Breast epithelium (tissue), 4 donors: ENCODE measurements at regions not wholly inside any gene's neighbourhood (a gene's known extent, or its start where the extent isn't known, plus 50 kb on each side); places are given as distances from the start of the nearest gene placed in this dataset.

Experiments used
- DNase-seq, 2 donors: peaks; one replicate each; pipeline ENCODE4 v3.0.0-alpha.2; 2019; ENCODE audit warnings: low spot score in 2 of 2
- H3K27ac ChIP-seq, 2 donors: fragments of 200-600 bp; sonication (generic) in 1 of 2; one replicate each; pipeline ENCODE4 v1.5.1; 2016 to 2019; ENCODE audit warnings: mild to moderate bottlenecking in 1 of 2
- H3K27me3 ChIP-seq, 2 donors: fragments of 200-600 bp; sonication (generic) in 1 of 2; one replicate each; pipeline versions ENCODE4 v1.5.1 to v1.6.0; 2017 to 2019; ENCODE audit warnings: control low read depth in 1 of 2, mild to moderate bottlenecking in 1 of 2
- H3K36me3 ChIP-seq: fragments of 200-600 bp; one replicate; pipeline ENCODE4 v1.5.1; 2019
- H3K4me1 ChIP-seq, 2 donors: fragments of 200-600 bp; sonication (generic); one replicate each; pipeline ENCODE4 v1.5.1; 2016 to 2019; ENCODE audit warnings: control low read depth in 1 of 2
- H3K4me3 ChIP-seq, 3 donors: fragments of 200-600 bp; sonication (generic); 1 replicate in 2 of 3; 2 replicates in 1 of 3; pipeline ENCODE4 v1.5.1; 2016 to 2019; ENCODE audit warnings: mild to moderate bottlenecking in 3 of 3, moderate library complexity in 2 of 3
- H3K9me3 ChIP-seq, 2 donors: fragments of 200-600 bp; sonication (generic) in 1 of 2; one replicate each; pipeline ENCODE4 v1.5.1; 2016 to 2019; ENCODE audit warnings: control low read depth in 1 of 2
- CTCF ChIP-seq, 3 donors: fragments of 450-650 bp; IDR thresholded peaks; one replicate each; pipeline ENCODE4 v1.5.1; 2016 to 2017; ENCODE audit warnings: antibody characterized with exemption in 3 of 3, mild to moderate bottlenecking in 3 of 3, moderate library complexity in 3 of 3
- POLR2A ChIP-seq: fragments of 450-650 bp; IDR thresholded peaks from one replicate; pipeline ENCODE4 v1.6.1; 2016; ENCODE audit warnings: antibody characterized with exemption, mild to moderate bottlenecking, moderate library complexity
- POLR2AphosphoS5 ChIP-seq, 3 donors: sonication (generic); formaldehyde crosslinking; IDR thresholded peaks; one replicate each; pipeline ENCODE4 v1.6.1; 2017; ENCODE audit warnings: antibody characterized with exemption in 3 of 3
- intact Hi-C: fragments of 100-400 bp; cut with DNase I; formaldehyde crosslinking; loops from one replicate; pipeline ENCODE4 v1.15.1; 2023; ENCODE audit warnings: low total_unique reads

- H3K4me3 ChIP-seq, result no peak overlapping the region
- intact Hi-C loops, result no loop called here
- no peaks in the 10 kb centered on the region for H3K36me3 ChIP-seq
- H3K27ac ChIP-seq, result no peak overlapping the region
- H3K4me1 ChIP-seq, result no peaks in the 10 kb centered on the region
- TF ChIP-seq CTCF (IDR thresholded peaks at IDR 0.05), result no peak
- TF ChIP-seq POLR2A, result no peak
- no peak for TF ChIP-seq POLR2AphosphoS5 (IDR thresholded peaks at IDR 0.05)
- H3K9me3 ChIP-seq, result no peaks in the 10 kb centered on the region
- DNase-seq, result no peak
- H3K27me3 ChIP-seq, result no peaks in the 10 kb centered on the region
Observed at GRCh38 chr6:145241039-145241438, 494.3 kb downstream of the EPM2A start.

GRCh38 chr6:145241721-145242120 lies 493.6 kb downstream of the EPM2A start:
- no peak overlapping the region for H3K4me3 ChIP-seq
- no peaks in the 10 kb centered on the region for H3K9me3 ChIP-seq
- no peaks in the 10 kb centered on the region for H3K36me3 ChIP-seq
- no peak for DNase-seq
- TF ChIP-seq POLR2A (no peak), CTCF (IDR thresholded peaks at IDR 0.05) (no peak), POLR2AphosphoS5 (IDR thresholded peaks at IDR 0.05) (no peak)
- no peaks in the 10 kb centered on the region for H3K4me1 ChIP-seq
- H3K27me3 ChIP-seq, result no peaks in the 10 kb centered on the region
- intact Hi-C loops, result no loop called here
- H3K27ac ChIP-seq, result no peak overlapping the region

- H3K27ac ChIP-seq, result no peak overlapping the region
- DNase-seq, result no peak
- no peak overlapping the region for H3K4me3 ChIP-seq
- intact Hi-C loops, result no loop called here
- no peaks in the 10 kb centered on the region for H3K4me1 ChIP-seq
- H3K36me3 ChIP-seq, result no peaks in the 10 kb centered on the region
- H3K9me3 ChIP-seq, result no peaks in the 10 kb centered on the region
- H3K27me3 ChIP-seq, result no peaks in the 10 kb centered on the region
- TF ChIP-seq CTCF (IDR thresholded peaks at IDR 0.05), result no peak
- no peak for TF ChIP-seq POLR2AphosphoS5 (IDR thresholded peaks at IDR 0.05)
- TF ChIP-seq POLR2A, result no peak
Observed at GRCh38 chr6:145244349-145245100, 490.8 kb downstream of the EPM2A start.

GRCh38 chr6:145245119-145245518 lies 490.2 kb downstream of the EPM2A start:
- Histone ChIP-seq H3K27ac (no peak overlapping the region), H3K9me3 (no peaks in the 10 kb centered on the region), H3K4me3 (no peak overlapping the region), H3K36me3 (no peaks in the 10 kb centered on the region), H3K4me1 (no peaks in the 10 kb centered on the region), H3K27me3 (no peaks in the 10 kb centered on the region)
- DNase-seq, result no peak
- no peak for TF ChIP-seq POLR2AphosphoS5 (IDR thresholded peaks at IDR 0.05)
- TF ChIP-seq POLR2A, result no peak
- no peak for TF ChIP-seq CTCF (IDR thresholded peaks at IDR 0.05)
- intact Hi-C loops, result no loop called here

- Histone ChIP-seq H3K27ac (no peak overlapping the region), H3K4me1 (no peaks in the 10 kb centered on the region), H3K4me3 (no peak overlapping the region), H3K9me3 (no peaks in the 10 kb centered on the region), H3K27me3 (no peaks in the 10 kb centered on the region), H3K36me3 (no peaks in the 10 kb centered on the region)
- intact Hi-C loops, result no loop called here
- DNase-seq, result no peak
- TF ChIP-seq CTCF (IDR thresholded peaks at IDR 0.05) (no peak), POLR2A (no peak), POLR2AphosphoS5 (IDR thresholded peaks at IDR 0.05) (no peak)
Observed at GRCh38 chr6:145247692-145248419, 487.5 kb downstream of the EPM2A start.
